ENCODE measurements at regions not wholly inside any gene's neighbourhood (a gene's known extent, or its start where the extent isn't known, plus 50 kb on each side); places are given as distances from the start of the nearest gene placed in this dataset.

DNA sequence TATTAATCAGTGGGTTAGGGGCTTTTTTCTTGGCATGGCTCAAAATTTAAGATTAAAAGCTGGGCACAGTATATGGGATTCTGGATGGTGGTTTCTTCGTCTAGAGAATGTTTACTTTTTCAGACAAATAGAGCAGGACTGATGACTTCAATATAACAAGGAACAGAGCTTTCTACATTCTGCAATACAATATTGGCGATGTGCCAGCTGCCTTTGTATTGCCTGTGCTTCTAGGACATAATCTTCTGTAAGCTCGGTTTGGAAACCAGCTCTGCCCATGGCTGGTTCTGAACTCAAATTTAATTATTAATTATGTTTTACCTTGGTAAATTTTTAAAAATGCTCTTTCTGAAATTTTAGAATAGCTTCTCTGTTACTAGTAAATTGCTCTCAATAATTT is 139.1 kb upstream of the TRPC4 start:
- peak; percentile 27 for DNase-seq (ENCODE audit: low spot score)
- Histone ChIP-seq H3K4me2 (no peak overlapping the region), H3K27me3 (no peaks in the 10 kb centered on the region), H3K36me3 (replicated peaks; ENCODE audit: insufficient read depth, low read depth) (no peaks in the 10 kb centered on the region), H4K20me1 (ENCODE audit: insufficient read depth, poor library complexity, severe bottlenecking) (no peaks in the 10 kb centered on the region), H3K9me3 (ENCODE audit: low read depth) (no peaks in the 10 kb centered on the region), H3K79me2 (no peaks in the 10 kb centered on the region), H3K4me1 (ENCODE audit: insufficient read depth) (no peaks in the 10 kb centered on the region), H2AFZ (no peak overlapping the region), H3K27ac (no peak overlapping the region), H3K4me3 (no peak overlapping the region), H3K9me2 (replicated peaks; ENCODE audit: insufficient read depth) (no peaks in the 10 kb centered on the region)
- 63% methylated on average over 3 of the region's 3 CpGs for WGBS (ENCODE audit: low lambda C conversion rate, missing lambda C conversion rate)
- TF ChIP-seq EZH2 (IDR thresholded peaks at IDR 0.05; ENCODE audit: borderline replicate concordance), result no peak
- TF ChIP-seq, protein P1, sequence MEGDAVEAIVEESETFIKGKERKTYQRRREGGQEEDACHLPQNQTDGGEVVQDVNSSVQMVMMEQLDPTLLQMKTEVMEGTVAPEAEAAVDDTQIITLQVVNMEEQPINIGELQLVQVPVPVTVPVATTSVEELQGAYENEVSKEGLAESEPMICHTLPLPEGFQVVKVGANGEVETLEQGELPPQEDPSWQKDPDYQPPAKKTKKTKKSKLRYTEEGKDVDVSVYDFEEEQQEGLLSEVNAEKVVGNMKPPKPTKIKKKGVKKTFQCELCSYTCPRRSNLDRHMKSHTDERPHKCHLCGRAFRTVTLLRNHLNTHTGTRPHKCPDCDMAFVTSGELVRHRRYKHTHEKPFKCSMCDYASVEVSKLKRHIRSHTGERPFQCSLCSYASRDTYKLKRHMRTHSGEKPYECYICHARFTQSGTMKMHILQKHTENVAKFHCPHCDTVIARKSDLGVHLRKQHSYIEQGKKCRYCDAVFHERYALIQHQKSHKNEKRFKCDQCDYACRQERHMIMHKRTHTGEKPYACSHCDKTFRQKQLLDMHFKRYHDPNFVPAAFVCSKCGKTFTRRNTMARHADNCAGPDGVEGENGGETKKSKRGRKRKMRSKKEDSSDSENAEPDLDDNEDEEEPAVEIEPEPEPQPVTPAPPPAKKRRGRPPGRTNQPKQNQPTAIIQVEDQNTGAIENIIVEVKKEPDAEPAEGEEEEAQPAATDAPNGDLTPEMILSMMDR (IDR thresholded peaks at IDR 0.05; ENCODE audit: poor library complexity), result no peak
- TF ChIP-seq EZH2phosphoT487 (IDR thresholded peaks at IDR 0.05; ENCODE audit: low read depth, severe bottlenecking, unreplicated experiment), result no peak

- WGBS (ENCODE audit: low lambda C conversion rate, missing lambda C conversion rate), result 74% methylated on average over 7 of the region's 7 CpGs
- Histone ChIP-seq H3K27me3 (no peaks in the 10 kb centered on the region), H3K79me2 (no peaks in the 10 kb centered on the region), H4K20me1 (ENCODE audit: insufficient read depth, poor library complexity, severe bottlenecking) (no peaks in the 10 kb centered on the region), H3K4me2 (no peak overlapping the region), H2AFZ (no peak overlapping the region), H3K9me3 (ENCODE audit: low read depth) (no peaks in the 10 kb centered on the region), H3K4me3 (no peak overlapping the region), H3K4me1 (ENCODE audit: insufficient read depth) (no peaks in the 10 kb centered on the region), H3K27ac (no peak overlapping the region), H3K36me3 (replicated peaks; ENCODE audit: insufficient read depth, low read depth) (no peaks in the 10 kb centered on the region), H3K9me2 (replicated peaks; ENCODE audit: insufficient read depth) (no peaks in the 10 kb centered on the region)
- DNase-seq (ENCODE audit: low spot score), result no peak
- TF ChIP-seq, protein P1 (IDR thresholded peaks at IDR 0.05; ENCODE audit: poor library complexity), result no peak
- TF ChIP-seq EZH2phosphoT487 (IDR thresholded peaks at IDR 0.05; ENCODE audit: low read depth, severe bottlenecking, unreplicated experiment) (no peak), EZH2 (IDR thresholded peaks at IDR 0.05; ENCODE audit: borderline replicate concordance) (no peak)
Measured at GRCh38 chr13:38002606-38003005, 133.0 kb upstream of the TRPC4 start.

DNA sequence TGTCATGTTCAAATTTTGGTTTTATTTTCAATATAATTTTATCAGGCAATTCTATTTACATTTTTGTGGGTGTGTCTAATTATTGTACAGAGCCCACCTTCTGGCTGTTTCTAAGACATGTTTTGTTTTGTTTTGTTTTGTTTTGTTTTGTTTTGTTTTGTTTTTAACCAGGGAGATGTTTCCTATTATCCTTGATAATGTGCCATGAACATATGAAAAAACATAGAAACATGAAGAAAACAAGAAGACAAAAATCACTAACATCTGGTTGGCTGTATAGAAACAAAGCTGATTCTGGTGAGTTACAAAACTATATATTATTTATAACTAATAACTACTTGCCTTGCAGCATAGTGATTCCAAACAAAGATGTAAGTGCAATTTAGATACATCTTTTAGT is 128.1 kb upstream of the TRPC4 start:
- DNase-seq (ENCODE audit: low spot score), result no peak
- TF ChIP-seq, protein P1 (IDR thresholded peaks at IDR 0.05; ENCODE audit: poor library complexity), result no peak
- no peak for TF ChIP-seq EZH2 (IDR thresholded peaks at IDR 0.05; ENCODE audit: borderline replicate concordance)
- TF ChIP-seq EZH2phosphoT487 (IDR thresholded peaks at IDR 0.05; ENCODE audit: low read depth, severe bottlenecking, unreplicated experiment), result no peak
- no peak overlapping the region for H3K4me2 ChIP-seq
- H3K4me3 ChIP-seq, result no peak overlapping the region
- no peaks in the 10 kb centered on the region for H3K36me3 ChIP-seq (replicated peaks; ENCODE audit: insufficient read depth, low read depth)
- H4K20me1 ChIP-seq (ENCODE audit: insufficient read depth, poor library complexity, severe bottlenecking), result no peaks in the 10 kb centered on the region
- no peaks in the 10 kb centered on the region for H3K27me3 ChIP-seq
- H3K4me1 ChIP-seq (ENCODE audit: insufficient read depth), result no peaks in the 10 kb centered on the region
- H3K9me3 ChIP-seq (ENCODE audit: low read depth), result no peaks in the 10 kb centered on the region
- no peaks in the 10 kb centered on the region for H3K9me2 ChIP-seq (replicated peaks; ENCODE audit: insufficient read depth)
- no peak overlapping the region for H2AFZ ChIP-seq
- no peaks in the 10 kb centered on the region for H3K79me2 ChIP-seq
- no peak overlapping the region for H3K27ac ChIP-seq

DNA sequence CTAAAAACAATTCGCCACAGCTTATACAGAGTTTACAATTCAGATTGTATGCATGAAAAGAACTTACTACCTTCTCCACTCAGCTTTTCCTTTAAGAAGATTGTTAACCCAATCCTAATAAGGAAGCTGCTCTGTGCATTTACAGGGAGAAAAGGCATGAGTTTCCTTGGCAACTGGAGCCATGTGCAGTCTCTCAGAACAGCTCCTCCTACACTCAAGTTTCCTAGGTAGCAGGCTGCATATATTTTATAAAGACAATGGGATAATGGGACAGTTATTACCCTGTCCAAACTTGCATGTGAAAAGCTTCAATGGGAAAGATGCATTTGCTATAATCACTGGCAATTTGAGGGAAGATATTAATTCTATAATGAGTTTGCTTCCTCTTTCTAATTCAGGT is 125.5 kb upstream of the TRPC4 start:
- Histone ChIP-seq H4K20me1 (ENCODE audit: insufficient read depth, poor library complexity, severe bottlenecking) (no peaks in the 10 kb centered on the region), H2AFZ (no peak overlapping the region), H3K27me3 (no peaks in the 10 kb centered on the region), H3K4me1 (ENCODE audit: insufficient read depth) (no peaks in the 10 kb centered on the region), H3K79me2 (no peaks in the 10 kb centered on the region), H3K9me3 (ENCODE audit: low read depth) (no peaks in the 10 kb centered on the region), H3K27ac (no peak overlapping the region), H3K4me2 (no peak overlapping the region), H3K9me2 (replicated peaks; ENCODE audit: insufficient read depth) (no peaks in the 10 kb centered on the region), H3K36me3 (replicated peaks; ENCODE audit: insufficient read depth, low read depth) (no peaks in the 10 kb centered on the region), H3K4me3 (no peak overlapping the region)
- peak; percentile 36 for DNase-seq (ENCODE audit: low spot score)
- WGBS (ENCODE audit: low lambda C conversion rate, missing lambda C conversion rate), result 0% methylated on average over 1 of the region's 1 CpG
- no peak for TF ChIP-seq EZH2 (IDR thresholded peaks at IDR 0.05; ENCODE audit: borderline replicate concordance)
- TF ChIP-seq, protein P1 (IDR thresholded peaks at IDR 0.05; ENCODE audit: poor library complexity), result no peak
- TF ChIP-seq EZH2phosphoT487 (IDR thresholded peaks at IDR 0.05; ENCODE audit: low read depth, severe bottlenecking, unreplicated experiment), result no peak
